GM23338 (cell line): ENCODE measurements at regions not wholly inside any gene's neighbourhood (a gene's known extent, or its start where the extent isn't known, plus 50 kb on each side); places are given as distances from the start of the nearest gene placed in this dataset.

Experiments used
- ATAC-seq: fragments of 200-7000 bp; cut with Tn5 transposase; 3 replicates; pipeline ENCODE4 v1.9.1; 2020
- DNase-seq: peaks from one replicate; pipeline ENCODE4 v3.0.0-alpha.2; 2015; ENCODE audit warnings: low spot score
- H2AFZ ChIP-seq: fragments of 200-600 bp; sonication (generic); 2 replicates; pipeline ENCODE4 v1.8.0; 2016; ENCODE audit warnings: antibody characterized with exemption, mild to moderate bottlenecking, moderate library complexity
- H3F3A ChIP-seq: fragments of 200-600 bp; sonication (generic); replicated peaks from 2 replicates; pipeline ENCODE4 v1.8.0; 2017; ENCODE audit warnings: antibody characterized with exemption, mixed run types, low read depth
- H3K27ac ChIP-seq: fragments of 200-600 bp; sonication (generic); 2 replicates; pipeline ENCODE4 v1.6.1; 2016; ENCODE audit warnings: low read depth
- H3K27me3 ChIP-seq: fragments of 200-600 bp; sonication (generic); 2 replicates; pipeline ENCODE4 v1.8.0; 2016; ENCODE audit warnings: mild to moderate bottlenecking, mixed run types, moderate library complexity; ENCODE audit not compliant: insufficient read depth
- H3K36me3 ChIP-seq: fragments of 200-600 bp; sonication (generic); 2 replicates; pipeline ENCODE4 v1.8.0; 2016; ENCODE audit warnings: mild to moderate bottlenecking; ENCODE audit not compliant: insufficient read depth
- H3K4me1 ChIP-seq: fragments of 200-600 bp; sonication (generic); 2 replicates; pipeline ENCODE4 v1.8.0; 2016; ENCODE audit warnings: mild to moderate bottlenecking, moderate library complexity; ENCODE audit not compliant: insufficient read depth
- H3K4me2 ChIP-seq: fragments of 200-600 bp; sonication (generic); 2 replicates; pipeline ENCODE4 v1.7.1; 2017; ENCODE audit warnings: mixed run types
- H3K4me3 ChIP-seq: fragments of 200-600 bp; sonication (generic); 2 replicates; pipeline ENCODE4 v1.6.1; 2016; ENCODE audit warnings: mixed run types
- H3K79me2 ChIP-seq: fragments of 200-600 bp; sonication (generic); replicated peaks from 2 replicates; pipeline ENCODE4 v1.8.0; 2017; ENCODE audit warnings: mild to moderate bottlenecking; ENCODE audit not compliant: insufficient read depth
- H3K9me2 ChIP-seq: fragments of 200-600 bp; sonication (generic); 2 replicates; pipeline ENCODE4 v1.8.0; 2017; ENCODE audit not compliant: insufficient read depth
- H4K20me1 ChIP-seq: fragments of 200-600 bp; sonication (generic); replicated peaks from 2 replicates; pipeline ENCODE4 v1.8.0; 2017; ENCODE audit warnings: mild to moderate bottlenecking; ENCODE audit not compliant: insufficient read depth
- H3K27ac Mint-ChIP-seq: 2 replicates; pipeline ENCODE4 v1.8.0; 2020; ENCODE audit warnings: inconsistent platforms, mild to moderate bottlenecking, moderate library complexity, mixed read lengths
- H3K27me3 Mint-ChIP-seq: 3 replicates; pipeline ENCODE4 v1.8.0; 2022; ENCODE audit warnings: low read depth, mild to moderate bottlenecking, moderate library complexity, mixed read lengths, inconsistent platforms; ENCODE audit not compliant: insufficient read depth, poor library complexity
- H3K36me3 Mint-ChIP-seq: 3 replicates; pipeline ENCODE4 v1.8.0; 2021; ENCODE audit warnings: low read depth, mild to moderate bottlenecking, inconsistent platforms, moderate library complexity, mixed read lengths
- H3K4me1 Mint-ChIP-seq: 3 replicates; pipeline ENCODE4 v1.8.0; 2020; ENCODE audit warnings: mild to moderate bottlenecking, inconsistent platforms, mixed read lengths
- H3K4me3 Mint-ChIP-seq: 3 replicates; pipeline ENCODE4 v1.8.0; 2021; ENCODE audit warnings: moderate library complexity, mild to moderate bottlenecking, inconsistent platforms, mixed read lengths
- H3K9me3 Mint-ChIP-seq: 3 replicates; pipeline ENCODE4 v1.8.0; 2020; ENCODE audit warnings: moderate library complexity, mild to moderate bottlenecking, inconsistent platforms, mixed read lengths
- CREB1 ChIP-seq: fragments of 250-450 bp; sonication (Bioruptor Pico); IDR thresholded peaks from 2 replicates; pipeline ENCODE4 v1.5.0; 2020; ENCODE audit warnings: low read depth, mild to moderate bottlenecking, moderate library complexity
- EZH2 ChIP-seq: fragments of 200-600 bp; sonication (generic); IDR thresholded peaks from one replicate; pipeline ENCODE4 v1.8.0; 2017; ENCODE audit warnings: antibody characterized with exemption, mild to moderate bottlenecking, low read depth; ENCODE audit not compliant: unreplicated experiment
- JUNB ChIP-seq: IDR thresholded peaks from one replicate; pipeline ENCODE4 v1.6.1; 2016; ENCODE audit warnings: antibody characterized with exemption; ENCODE audit not compliant: unreplicated experiment
- NANOG ChIP-seq: IDR thresholded peaks from 2 replicates; pipeline ENCODE4 v1.6.1; 2016; ENCODE audit warnings: antibody characterized with exemption, borderline replicate concordance
- POLR2AphosphoS5 ChIP-seq: IDR thresholded peaks from 2 replicates; pipeline ENCODE4 v1.6.1; 2016; ENCODE audit warnings: antibody characterized with exemption, low read depth
- STAT1 ChIP-seq: IDR thresholded peaks from one replicate; pipeline ENCODE4 v1.6.1; 2016; ENCODE audit warnings: antibody characterized with exemption; ENCODE audit not compliant: unreplicated experiment
- ZNF114 ChIP-seq: fragments of 250-450 bp; sonication (Bioruptor Pico); IDR thresholded peaks from 2 replicates; pipeline ENCODE4 v1.5.0; 2020; ENCODE audit warnings: mild to moderate bottlenecking, moderate library complexity
- ZNF331 ChIP-seq: fragments of 250-450 bp; sonication (Bioruptor Pico); IDR thresholded peaks from 2 replicates; pipeline ENCODE4 v1.5.0; 2020; ENCODE audit warnings: low read depth, mild to moderate bottlenecking, moderate library complexity
- TF ChIP-seq, protein P1 (sequence below): IDR thresholded peaks from one replicate; pipeline ENCODE4 v1.6.1; 2018; ENCODE audit warnings: antibody characterized with exemption; ENCODE audit not compliant: unreplicated experiment
- TF ChIP-seq, protein P2 (sequence below), 2 experiments: fragments of 200-600 bp in 1 of 2; sonication (generic) in 1 of 2; conservative IDR thresholded peaks; 2 replicates each; pipeline versions ENCODE4 v1.5.1 to v1.6.1; 2016 to 2017; ENCODE audit warnings: antibody characterized with exemption in 2 of 2, low read depth in 2 of 2, mild to moderate bottlenecking in 2 of 2, moderate library complexity in 1 of 2
- TF ChIP-seq, protein P3 (sequence below): fragments of 250-450 bp; sonication (Bioruptor Pico); IDR thresholded peaks from 2 replicates; pipeline ENCODE4 v1.5.0; 2020; ENCODE audit warnings: mild to moderate bottlenecking, moderate library complexity

DNA sequence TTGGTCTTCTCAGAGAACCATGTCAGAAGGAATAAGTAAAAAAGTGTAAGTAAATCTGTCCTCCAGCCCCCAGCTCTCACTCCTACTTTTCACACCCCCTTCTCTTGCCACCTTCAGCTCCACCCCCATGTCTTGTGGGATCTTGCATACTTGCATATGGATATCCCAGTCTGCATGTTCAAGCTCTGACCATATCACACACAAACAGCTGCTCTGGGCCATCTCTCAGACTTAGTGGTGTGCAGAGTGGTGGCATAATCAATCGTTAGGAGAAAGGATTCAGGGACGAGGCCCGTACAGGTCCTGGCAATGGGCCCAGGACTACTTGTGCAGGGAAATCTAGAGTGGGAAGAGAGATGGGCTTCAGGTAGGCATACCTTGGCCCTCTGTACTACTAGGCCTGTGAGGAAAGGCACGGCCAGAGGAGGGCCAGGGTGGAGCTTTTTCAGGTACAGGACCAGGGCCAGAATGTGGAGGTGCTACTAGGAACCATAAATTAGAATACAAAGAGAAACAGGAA is 112.0 kb upstream of the SGK1 start:
- H3K27me3 ChIP-seq: no peaks in the 10 kb centered on the region
- DNase-seq: no peak
- no peaks in the 10 kb centered on the region for H3K36me3 Mint-ChIP-seq
- no peak for ATAC-seq
- H3K4me3 ChIP-seq: no peak overlapping the region
- H3K79me2 ChIP-seq: no peaks in the 10 kb centered on the region
- H3K4me1 Mint-ChIP-seq: no peaks in the 10 kb centered on the region; the same call in 1 of the 3 replicates
- H3K4me2 ChIP-seq: no peak overlapping the region
- H3K27ac ChIP-seq: no peak overlapping the region
- H3K27ac Mint-ChIP-seq: no peak overlapping the region
- no peaks in the 10 kb centered on the region; the same call in 1 of the 2 replicates for H3K4me1 ChIP-seq
- H3K9me2 ChIP-seq: peaks cover 7% of the 10 kb centered on the region; the same call in 1 of the 2 replicates
- H4K20me1 ChIP-seq: no peaks in the 10 kb centered on the region
- peak overlapping the region; percentile 28; the same call in 1 of the 2 replicates for H2AFZ ChIP-seq
- no peaks in the 10 kb centered on the region for H3K27me3 Mint-ChIP-seq
- H3K9me3 Mint-ChIP-seq: no peaks in the 10 kb centered on the region
- TF ChIP-seq ZNF114 (CRISPR knock-in tag): no peak
- no peak for TF ChIP-seq POLR2AphosphoS5
- no peaks in the 10 kb centered on the region for H3F3A ChIP-seq
- H3K4me3 Mint-ChIP-seq: no peak overlapping the region
- H3K36me3 ChIP-seq: no peaks in the 10 kb centered on the region

DNA sequence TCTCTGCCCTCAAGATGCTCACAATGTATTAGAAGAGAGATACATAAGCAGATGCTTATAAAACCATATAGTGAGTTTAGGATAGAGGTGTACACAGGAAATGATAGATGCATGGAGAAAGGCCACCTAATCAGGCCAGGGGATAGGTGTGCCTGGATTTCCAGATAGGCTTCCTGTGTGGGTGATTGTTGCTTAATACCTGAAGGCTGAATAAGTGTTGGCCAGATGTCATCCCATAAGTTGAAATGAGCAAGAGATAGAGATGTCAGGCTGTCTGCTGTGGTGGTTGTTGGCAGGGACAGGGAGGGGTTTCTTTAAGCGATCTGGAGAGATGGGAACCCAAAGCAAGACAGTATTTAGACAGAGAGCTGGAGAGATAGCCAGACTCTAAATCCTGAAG is 109.8 kb upstream of the SGK1 start:
- H3K4me3 ChIP-seq: no peak overlapping the region
- Mint-ChIP-seq H3K36me3 (no peaks in the 10 kb centered on the region), H3K4me3 (no peak overlapping the region), H3K27me3 (no peaks in the 10 kb centered on the region), H3K9me3 (peaks cover 5% of the 10 kb centered on the region; the same call in 1 of the 3 replicates), H3K27ac (no peak overlapping the region), H3K4me1 (no peaks in the 10 kb centered on the region; the same call in 1 of the 3 replicates)
- no peaks in the 10 kb centered on the region for H3K36me3 ChIP-seq
- no peak overlapping the region for H3K4me2 ChIP-seq
- no peak overlapping the region for H2AFZ ChIP-seq
- H3K27me3 ChIP-seq: no peaks in the 10 kb centered on the region
- no peaks in the 10 kb centered on the region for H3F3A ChIP-seq
- no peaks in the 10 kb centered on the region for H4K20me1 ChIP-seq
- no peaks in the 10 kb centered on the region; the same call in 1 of the 2 replicates for H3K4me1 ChIP-seq
- DNase-seq (no peak), ATAC-seq (no peak)
- no peaks in the 10 kb centered on the region for H3K79me2 ChIP-seq
- no peak overlapping the region for H3K27ac ChIP-seq
- H3K9me2 ChIP-seq: peaks cover 7% of the 10 kb centered on the region; the same call in 1 of the 2 replicates
- TF ChIP-seq, protein P1, sequence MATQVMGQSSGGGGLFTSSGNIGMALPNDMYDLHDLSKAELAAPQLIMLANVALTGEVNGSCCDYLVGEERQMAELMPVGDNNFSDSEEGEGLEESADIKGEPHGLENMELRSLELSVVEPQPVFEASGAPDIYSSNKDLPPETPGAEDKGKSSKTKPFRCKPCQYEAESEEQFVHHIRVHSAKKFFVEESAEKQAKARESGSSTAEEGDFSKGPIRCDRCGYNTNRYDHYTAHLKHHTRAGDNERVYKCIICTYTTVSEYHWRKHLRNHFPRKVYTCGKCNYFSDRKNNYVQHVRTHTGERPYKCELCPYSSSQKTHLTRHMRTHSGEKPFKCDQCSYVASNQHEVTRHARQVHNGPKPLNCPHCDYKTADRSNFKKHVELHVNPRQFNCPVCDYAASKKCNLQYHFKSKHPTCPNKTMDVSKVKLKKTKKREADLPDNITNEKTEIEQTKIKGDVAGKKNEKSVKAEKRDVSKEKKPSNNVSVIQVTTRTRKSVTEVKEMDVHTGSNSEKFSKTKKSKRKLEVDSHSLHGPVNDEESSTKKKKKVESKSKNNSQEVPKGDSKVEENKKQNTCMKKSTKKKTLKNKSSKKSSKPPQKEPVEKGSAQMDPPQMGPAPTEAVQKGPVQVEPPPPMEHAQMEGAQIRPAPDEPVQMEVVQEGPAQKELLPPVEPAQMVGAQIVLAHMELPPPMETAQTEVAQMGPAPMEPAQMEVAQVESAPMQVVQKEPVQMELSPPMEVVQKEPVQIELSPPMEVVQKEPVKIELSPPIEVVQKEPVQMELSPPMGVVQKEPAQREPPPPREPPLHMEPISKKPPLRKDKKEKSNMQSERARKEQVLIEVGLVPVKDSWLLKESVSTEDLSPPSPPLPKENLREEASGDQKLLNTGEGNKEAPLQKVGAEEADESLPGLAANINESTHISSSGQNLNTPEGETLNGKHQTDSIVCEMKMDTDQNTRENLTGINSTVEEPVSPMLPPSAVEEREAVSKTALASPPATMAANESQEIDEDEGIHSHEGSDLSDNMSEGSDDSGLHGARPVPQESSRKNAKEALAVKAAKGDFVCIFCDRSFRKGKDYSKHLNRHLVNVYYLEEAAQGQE: no peak
- TF ChIP-seq, protein P2, sequence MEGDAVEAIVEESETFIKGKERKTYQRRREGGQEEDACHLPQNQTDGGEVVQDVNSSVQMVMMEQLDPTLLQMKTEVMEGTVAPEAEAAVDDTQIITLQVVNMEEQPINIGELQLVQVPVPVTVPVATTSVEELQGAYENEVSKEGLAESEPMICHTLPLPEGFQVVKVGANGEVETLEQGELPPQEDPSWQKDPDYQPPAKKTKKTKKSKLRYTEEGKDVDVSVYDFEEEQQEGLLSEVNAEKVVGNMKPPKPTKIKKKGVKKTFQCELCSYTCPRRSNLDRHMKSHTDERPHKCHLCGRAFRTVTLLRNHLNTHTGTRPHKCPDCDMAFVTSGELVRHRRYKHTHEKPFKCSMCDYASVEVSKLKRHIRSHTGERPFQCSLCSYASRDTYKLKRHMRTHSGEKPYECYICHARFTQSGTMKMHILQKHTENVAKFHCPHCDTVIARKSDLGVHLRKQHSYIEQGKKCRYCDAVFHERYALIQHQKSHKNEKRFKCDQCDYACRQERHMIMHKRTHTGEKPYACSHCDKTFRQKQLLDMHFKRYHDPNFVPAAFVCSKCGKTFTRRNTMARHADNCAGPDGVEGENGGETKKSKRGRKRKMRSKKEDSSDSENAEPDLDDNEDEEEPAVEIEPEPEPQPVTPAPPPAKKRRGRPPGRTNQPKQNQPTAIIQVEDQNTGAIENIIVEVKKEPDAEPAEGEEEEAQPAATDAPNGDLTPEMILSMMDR (conservative IDR thresholded peaks at IDR 0.05; ENCODE audit: low read depth in 2 of 2): no peak
- TF ChIP-seq JUNB: no peak
- no peak for TF ChIP-seq EZH2
- TF ChIP-seq STAT1: no peak
- TF ChIP-seq, protein P3, sequence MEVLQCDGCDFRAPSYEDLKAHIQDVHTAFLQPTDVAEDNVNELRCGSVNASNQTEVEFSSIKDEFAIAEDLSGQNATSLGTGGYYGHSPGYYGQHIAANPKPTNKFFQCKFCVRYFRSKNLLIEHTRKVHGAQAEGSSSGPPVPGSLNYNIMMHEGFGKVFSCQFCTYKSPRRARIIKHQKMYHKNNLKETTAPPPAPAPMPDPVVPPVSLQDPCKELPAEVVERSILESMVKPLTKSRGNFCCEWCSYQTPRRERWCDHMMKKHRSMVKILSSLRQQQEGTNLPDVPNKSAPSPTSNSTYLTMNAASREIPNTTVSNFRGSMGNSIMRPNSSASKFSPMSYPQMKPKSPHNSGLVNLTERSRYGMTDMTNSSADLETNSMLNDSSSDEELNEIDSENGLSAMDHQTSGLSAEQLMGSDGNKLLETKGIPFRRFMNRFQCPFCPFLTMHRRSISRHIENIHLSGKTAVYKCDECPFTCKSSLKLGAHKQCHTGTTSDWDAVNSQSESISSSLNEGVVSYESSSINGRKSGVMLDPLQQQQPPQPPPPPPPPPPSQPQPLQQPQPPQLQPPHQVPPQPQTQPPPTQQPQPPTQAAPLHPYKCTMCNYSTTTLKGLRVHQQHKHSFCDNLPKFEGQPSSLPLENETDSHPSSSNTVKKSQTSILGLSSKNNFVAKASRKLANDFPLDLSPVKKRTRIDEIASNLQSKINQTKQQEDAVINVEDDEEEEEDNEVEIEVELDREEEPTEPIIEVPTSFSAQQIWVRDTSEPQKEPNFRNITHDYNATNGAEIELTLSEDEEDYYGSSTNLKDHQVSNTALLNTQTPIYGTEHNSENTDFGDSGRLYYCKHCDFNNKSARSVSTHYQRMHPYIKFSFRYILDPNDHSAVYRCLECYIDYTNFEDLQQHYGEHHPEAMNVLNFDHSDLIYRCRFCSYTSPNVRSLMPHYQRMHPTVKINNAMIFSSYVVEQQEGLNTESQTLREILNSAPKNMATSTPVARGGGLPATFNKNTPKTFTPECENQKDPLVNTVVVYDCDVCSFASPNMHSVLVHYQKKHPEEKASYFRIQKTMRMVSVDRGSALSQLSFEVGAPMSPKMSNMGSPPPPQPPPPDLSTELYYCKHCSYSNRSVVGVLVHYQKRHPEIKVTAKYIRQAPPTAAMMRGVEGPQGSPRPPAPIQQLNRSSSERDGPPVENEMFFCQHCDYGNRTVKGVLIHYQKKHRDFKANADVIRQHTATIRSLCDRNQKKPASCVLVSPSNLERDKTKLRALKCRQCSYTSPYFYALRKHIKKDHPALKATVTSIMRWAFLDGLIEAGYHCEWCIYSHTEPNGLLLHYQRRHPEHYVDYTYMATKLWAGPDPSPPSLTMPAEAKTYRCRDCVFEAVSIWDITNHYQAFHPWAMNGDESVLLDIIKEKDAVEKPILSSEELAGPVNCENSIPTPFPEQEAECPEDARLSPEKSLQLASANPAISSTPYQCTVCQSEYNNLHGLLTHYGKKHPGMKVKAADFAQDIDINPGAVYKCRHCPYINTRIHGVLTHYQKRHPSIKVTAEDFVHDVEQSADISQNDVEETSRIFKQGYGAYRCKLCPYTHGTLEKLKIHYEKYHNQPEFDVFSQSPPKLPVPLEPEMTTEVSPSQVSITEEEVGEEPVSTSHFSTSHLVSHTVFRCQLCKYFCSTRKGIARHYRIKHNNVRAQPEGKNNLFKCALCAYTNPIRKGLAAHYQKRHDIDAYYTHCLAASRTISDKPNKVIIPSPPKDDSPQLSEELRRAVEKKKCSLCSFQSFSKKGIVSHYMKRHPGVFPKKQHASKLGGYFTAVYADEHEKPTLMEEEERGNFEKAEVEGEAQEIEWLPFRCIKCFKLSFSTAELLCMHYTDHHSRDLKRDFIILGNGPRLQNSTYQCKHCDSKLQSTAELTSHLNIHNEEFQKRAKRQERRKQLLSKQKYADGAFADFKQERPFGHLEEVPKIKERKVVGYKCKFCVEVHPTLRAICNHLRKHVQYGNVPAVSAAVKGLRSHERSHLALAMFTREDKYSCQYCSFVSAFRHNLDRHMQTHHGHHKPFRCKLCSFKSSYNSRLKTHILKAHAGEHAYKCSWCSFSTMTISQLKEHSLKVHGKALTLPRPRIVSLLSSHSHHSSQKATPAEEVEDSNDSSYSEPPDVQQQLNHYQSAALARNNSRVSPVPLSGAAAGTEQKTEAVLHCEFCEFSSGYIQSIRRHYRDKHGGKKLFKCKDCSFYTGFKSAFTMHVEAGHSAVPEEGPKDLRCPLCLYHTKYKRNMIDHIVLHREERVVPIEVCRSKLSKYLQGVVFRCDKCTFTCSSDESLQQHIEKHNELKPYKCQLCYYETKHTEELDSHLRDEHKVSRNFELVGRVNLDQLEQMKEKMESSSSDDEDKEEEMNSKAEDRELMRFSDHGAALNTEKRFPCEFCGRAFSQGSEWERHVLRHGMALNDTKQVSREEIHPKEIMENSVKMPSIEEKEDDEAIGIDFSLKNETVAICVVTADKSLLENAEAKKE (CRISPR knock-in tag): no peak
- no peak for TF ChIP-seq CREB1
- TF ChIP-seq POLR2AphosphoS5: no peak
- no peak for TF ChIP-seq ZNF331
- no peak for TF ChIP-seq ZNF114 (CRISPR knock-in tag)
- TF ChIP-seq NANOG: no peak
